Muscle of back (tissue), 3 donors: ENCODE measurements at regions not wholly inside any gene's neighbourhood (a gene's known extent, or its start where the extent isn't known, plus 50 kb on each side); places are given as distances from the start of the nearest gene placed in this dataset.

Experiments
- DNase-seq, 3 donors: peaks; one replicate each; pipeline versions ENCODE4 v3.0.0 to v3.0.0-alpha.2; 2013

DNA sequence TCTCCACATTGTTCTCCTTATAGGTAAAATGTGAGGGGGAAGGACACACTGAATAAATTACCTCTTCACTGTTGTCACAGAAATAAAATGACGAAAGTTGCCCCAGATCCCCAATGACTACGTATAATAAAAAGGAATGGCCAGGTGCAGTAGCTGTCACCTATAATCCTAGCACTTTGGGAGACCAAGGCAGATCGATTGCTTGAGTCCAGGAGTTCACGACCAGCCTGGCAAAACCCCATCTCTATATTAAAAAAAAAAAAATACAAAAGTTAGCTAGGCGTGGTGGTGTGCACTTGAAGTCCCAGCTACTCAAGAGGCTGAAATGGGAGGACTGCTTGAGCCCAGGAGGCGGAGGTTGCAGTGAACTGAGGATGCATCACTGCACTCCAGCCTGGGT, 82.2 kb upstream of the APC start:
- no peak for DNase-seq

DNA sequence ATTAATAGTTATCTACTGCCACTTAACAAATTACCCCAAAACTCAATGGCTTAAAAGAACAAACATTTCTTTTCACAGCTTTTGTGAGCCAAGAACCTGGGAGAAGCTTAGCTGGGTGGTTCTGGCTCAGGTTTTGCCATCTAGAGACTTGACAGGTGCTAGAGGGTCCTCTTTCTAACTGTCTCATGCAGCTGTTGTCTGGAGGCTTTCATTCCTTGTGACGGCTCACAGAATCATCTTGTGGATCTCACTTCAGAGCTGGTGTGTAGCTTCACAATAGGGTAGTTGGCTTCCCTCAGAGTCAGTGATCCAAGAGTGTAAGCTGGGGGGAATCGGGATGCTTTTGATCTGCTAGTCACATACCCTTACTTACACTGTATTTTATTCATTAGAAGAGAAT, 81.2 kb upstream of the APC start:
- peak in 2 of 3 donors; percentile 13 to 38 for DNase-seq

DNA sequence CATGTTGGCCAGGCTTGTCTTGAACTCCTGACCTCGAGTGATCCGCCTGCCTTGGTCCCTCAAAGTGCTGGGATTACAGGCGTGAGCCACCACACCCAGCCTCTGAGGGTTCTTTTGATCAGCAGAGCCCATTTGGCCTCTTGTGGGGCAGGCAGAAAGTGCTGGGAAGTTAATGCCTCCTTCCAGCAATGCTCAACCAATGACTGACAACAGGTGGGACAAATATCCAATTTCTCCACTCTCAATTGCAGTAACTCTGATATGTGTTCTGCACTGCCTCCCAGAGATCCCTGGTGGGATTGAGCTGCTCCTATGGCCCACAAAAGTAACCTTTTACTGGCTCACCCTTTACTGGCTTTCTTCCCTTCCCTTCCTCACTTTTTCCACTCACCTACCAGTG, 79.9 kb upstream of the APC start:
- peak in 1 of 3 donors; percentile 35 for DNase-seq

DNA sequence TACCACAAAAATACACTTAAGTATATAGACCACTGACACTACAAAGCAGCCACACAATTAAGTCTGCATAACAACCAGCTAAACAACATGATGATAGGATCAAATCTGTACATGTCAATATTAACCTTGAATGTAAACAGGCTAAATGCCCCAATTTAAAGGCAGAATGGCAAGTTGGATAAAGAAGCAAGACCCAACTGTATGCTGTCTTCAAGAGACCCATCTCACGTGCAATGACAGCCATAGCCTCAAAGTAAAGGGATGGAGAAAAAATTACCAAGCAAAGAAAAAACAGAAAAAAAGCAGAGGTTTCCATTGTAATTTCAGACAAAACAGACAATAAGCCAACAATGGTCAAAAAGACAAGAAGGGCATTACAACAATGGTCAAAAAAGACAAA, 77.3 kb upstream of the APC start:
- no peak for DNase-seq

DNA sequence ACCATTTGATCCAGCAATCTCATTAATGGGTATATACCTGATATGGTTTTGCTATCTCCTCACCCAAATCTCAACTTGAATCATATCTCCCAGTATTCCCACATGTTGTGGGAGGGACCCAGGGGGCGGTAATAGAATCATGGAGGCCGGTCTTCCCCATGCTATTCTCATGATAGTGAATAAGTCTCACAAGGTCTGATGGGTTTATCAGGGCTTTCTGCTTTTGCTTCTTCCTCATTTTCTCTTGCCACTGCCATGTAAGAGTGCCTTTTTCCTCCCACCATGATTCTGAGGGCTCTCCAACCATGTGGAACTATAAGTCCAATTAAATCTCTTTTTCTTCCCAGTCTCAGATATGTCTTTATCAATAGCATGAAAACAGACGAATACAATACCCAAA, 74.5 kb upstream of the APC start:
- DNase-seq = no peak

DNA sequence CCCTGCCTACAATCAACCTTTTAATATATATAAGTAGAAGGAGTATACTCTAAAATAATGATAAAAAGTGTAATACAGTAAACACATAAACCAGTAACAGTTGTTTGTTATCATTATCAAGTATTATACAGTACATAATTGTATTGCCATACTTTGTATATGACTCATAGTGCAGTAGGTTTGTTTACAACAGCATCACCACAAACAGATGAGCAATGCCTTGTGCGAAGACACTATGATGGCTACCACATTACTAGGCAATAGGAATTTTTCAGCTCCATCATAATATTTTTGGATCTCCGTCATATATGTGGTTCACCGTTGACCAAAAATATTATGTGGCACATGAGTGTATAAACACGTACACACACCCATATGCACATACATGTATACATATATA, 69.7 kb upstream of the APC start:
- no peak for DNase-seq

DNA sequence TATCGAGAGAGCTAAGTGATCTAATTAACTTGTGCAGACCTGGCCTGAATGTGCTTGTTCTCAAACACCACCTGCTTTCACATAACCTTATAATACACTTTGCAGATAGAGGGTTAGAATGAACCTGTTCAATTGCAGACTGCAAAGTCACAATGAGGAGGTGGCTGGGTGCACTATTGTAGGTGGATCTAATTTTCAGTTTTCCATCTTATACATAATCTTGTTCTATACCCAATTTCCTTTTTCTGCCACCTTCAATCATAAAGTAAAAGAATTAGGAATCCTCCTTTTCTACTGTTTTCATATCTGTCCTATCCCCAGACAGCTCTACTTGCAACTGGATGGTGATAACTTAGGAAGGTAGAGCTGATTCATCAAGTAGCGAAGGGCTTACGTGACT, 68.8 kb upstream of the APC start:
- no peak for DNase-seq

DNA sequence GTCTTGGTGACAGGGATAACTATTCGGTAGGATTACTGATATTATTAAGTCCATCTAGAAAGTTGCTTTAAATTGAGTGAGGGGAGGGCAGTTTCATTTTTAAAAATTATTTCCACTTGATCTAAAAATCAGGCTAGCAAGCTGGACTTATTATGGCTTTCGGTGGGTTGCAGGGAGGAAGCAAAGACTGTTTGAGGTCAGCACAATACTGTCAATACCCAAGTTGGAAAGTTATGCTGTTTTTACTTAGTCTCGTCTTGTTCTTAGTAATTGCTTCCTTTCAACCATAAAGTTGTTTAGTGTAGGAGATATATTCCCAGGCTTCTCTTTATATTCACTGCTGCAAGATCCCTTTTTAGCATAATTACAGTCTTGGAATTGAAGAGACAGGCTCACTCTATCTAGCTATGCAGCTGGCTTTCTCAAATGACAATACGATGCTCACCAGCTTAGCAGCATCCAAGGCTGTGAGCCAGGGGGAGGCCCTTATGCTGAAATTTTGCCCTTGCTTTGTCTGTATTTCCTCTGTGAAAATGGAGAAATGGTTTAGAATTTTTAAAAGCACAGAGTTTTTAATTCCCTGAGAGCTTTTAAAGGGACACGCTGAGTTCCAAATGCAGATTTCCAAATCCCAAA, 68.2 kb upstream of the APC start:
- peak in 2 of 3 donors; percentile 50 to 80 for DNase-seq

DNA sequence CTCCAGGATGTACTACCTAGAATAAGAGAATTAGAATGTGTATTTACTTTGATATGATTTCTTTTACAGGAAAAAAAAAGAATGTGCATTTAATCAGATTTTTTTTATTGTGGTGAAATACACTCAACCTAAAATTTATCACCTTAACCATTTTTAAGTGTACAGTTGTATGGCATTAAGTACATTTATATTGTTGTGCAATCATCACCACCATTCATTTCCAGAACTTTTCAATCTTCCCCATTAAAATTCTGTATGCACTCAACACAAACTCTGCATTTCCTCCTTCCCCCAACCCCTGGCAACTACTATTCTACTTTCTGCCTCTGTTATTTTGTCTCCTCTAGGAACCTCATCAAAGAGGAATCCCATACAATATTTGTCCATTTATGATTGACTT, 66.0 kb upstream of the APC start:
- no peak for DNase-seq

DNA sequence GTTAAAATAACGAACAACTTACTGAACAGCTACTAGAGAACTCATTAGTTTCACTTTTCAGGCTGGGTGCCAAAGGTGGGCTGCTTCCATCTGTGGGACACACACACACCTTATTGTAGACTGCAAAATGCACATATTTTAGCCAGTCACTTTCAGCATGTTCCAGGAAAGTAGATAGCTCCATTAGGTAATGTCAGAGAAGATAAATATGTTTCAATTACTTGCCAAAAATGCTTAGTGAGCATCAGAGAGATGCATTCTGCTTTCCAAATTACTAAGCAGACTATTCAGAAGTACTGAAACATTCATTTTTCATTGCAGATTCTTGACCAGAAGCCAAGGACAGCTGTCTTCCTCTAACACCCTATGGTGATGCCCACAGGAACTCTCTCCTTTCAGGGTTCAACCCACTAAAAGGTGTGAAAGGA, 56.2 kb upstream of the APC start:
- DNase-seq = peak in 2 of 3 donors; percentile 39 to 41

DNA sequence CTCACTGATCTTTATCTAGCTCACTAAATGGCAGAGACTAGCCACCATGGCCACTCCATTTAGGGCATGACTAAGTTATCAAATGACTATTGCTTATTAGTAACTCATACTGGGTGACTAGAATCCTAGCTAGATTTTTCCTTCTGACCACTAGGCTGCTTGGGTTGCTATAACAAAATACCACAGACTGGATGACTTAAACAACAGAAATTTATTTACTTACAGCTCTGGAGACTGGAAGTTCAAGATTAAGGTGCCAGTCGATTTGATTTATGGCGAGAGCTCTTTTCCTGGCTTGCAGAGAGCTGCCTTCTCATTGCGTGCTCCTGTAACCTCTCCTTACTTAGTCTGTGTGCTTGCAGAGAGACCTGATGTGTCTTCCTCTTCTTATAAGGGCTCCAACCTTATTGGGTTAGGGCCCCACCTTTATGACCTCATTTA, 55.0 kb upstream of the APC start:
- DNase-seq = peak in 1 of 3 donors; percentile 58

DNA sequence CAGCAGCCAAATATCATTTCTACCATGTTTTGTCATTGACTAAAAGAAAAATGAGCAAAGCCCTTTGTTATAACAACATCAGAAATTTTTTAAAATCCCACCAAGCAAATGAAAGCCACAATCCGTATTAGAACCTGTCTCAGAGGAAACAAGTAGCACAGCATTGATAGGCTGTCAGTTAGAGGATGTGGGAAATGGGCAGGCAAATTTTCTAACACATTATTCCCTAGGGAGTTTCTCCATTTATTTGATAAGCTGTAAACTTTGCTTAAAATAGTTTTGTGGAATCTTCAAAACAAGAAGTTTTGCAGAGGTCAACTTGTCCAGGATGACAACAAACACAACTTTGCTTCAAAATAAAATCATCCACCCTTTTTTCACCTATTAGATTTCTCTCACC, 53.6 kb upstream of the APC start:
- peak in 1 of 3 donors; percentile 8 for DNase-seq

DNA sequence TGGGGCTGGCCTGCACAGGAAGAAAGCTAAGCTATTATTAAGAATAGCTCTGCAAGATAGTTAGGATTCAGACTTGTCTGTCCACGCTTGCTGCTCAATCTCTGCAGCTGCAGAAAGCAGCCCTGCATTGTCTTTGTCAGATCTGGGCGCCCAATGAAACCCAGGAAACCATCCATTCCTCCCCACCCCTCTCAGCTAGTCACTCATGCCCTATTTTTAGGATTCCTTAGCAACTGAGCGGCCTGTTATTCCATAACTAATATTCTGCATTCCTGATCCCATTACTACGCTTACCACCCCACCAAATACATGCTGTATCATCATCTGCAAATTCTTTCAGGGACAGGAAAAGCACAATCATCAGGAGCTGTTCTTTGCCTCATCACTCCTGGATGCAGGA, 52.9 kb upstream of the APC start:
- peak in 2 of 3 donors; percentile 58 to 89 for DNase-seq

DNA sequence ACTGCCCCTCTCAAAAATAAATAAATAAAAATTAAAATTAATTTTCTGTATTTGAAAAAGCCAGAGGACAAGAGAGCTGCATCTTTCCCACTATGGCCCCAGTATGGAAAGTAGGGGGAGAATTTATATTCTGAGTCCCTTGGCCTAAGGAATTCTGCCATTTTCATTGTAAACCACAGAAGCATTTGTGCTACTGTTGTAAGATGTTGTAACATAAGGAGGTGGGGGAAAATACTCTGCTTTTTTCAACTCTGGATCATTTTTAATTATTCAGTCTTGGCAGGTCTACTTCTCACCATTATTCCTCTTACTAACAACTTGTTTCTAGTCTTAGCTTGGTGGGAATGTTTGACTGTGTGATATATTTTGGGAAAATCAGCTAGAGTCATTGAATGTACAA, 52.3 kb upstream of the APC start:
- DNase-seq = no peak

DNA sequence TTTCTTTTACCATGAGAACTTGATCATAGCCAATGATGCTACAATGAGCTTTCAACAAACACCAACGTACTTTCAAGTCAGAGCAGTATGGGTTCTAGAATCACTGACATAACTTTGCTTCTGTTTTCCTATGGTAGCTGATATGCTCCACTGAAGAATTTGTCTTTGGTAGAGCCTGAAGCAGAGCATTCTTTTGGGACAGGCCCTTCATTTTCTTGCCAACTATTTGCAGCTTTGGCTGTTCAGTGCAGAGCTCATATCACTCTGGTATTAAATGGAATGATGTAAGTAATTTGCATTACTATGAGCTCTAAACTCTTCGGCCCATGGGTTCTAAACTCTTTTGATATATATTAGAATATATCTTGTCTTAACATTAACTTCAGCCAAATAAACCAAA, 51.8 kb upstream of the APC start:
- peak; percentile 47 to 69 (median 52) for DNase-seq

DNA sequence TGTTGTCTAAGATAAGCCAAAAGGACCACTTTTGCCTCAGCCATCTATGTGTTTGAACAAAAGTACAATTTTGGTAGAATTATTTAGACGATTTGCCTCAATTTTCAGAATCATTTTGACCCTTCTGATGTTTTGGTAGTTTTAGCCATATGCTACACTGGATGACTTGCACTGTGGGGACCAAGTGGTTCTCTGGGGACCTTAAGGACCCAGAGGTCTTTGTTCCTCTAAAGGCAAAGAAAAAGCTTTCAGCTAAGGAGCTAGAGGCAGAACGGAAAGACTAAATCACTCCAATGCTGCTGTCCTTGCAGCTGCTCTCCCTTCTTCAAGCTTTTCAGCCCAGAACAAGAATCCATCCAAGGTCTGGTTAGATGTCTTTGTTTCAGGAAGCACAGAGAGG, 51.0 kb upstream of the APC start:
- no peak for DNase-seq

DNA sequence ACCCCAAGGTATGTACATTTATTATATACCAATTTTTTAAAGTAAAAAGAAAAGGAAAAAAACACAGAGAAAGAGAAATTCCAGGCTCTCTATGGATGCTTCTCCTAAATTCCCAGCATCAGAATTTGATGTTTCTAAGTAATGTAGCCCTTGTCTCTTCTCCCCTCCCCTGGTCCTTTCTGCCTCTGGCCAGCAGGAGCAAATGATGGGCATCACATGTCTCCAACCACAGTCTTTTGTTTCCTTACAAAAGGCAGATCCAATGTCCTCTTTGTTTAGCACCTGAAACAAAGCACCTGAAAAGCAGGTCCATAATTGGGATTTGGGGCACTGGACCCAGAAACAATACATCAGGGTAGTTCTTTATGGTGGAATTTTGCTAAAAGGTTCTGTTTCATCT, 50.4 kb upstream of the APC start:
- no peak for DNase-seq
